Hematopoietic multipotent progenitor cell treated with erythropoietin and hydrocortisone succinate and interleukin-3 and kit ligand, for 6 days (in vitro differentiated cells): ENCODE measurements at regions not wholly inside any gene's neighbourhood (a gene's known extent, or its start where the extent isn't known, plus 50 kb on each side); places are given as distances from the start of the nearest gene placed in this dataset.
"Not testable (repeated sequence)": the region's sequence is repeated elsewhere in the genome, so short reads cannot be mapped to it uniquely, and the experiment has no call there.

ENCODE experiments used
- DNase-seq: peaks from one replicate; pipeline ENCODE4 v3.0.0-alpha.2; 2015

DNA sequence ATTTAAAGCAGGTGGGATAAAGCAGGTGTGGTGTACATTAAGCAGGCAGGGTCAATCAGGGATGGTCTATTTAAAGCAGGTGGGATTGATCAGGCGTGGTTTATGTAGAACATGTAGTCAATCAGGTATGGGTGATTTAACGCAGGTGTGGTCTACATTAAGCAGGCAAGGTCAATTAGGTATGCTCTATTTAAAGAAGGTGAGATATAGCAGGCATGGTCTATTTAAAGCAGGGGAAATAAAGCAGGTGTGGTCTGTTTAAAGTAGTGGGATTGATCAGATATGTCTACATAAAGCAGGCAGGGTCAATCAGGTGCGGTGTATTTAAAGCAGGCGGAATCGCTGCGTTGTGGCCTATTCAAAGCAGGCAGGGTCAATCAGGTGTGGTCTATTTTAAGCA is 88.6 kb upstream of the MXRA5 start:
- no peak for DNase-seq

DNA sequence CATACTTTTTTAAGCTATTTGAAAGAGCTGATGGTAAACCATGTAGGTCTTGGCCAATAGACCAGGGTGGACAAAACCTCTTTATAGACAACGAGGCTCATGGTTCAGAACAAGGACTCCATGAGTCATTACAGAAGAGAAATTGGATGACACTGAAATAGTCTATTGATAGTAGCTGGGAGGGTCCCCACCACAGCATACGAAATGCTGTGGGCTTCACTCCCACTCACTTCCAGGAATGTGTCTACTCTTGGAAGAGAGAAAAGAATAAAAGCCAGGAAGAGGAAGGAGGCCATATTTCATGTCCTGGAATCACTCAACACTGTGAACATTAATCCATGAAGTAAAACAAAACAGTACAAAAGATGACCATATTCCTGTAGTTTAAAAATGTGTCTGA is 82.3 kb upstream of the MXRA5 start:
- no peak for DNase-seq

DNA sequence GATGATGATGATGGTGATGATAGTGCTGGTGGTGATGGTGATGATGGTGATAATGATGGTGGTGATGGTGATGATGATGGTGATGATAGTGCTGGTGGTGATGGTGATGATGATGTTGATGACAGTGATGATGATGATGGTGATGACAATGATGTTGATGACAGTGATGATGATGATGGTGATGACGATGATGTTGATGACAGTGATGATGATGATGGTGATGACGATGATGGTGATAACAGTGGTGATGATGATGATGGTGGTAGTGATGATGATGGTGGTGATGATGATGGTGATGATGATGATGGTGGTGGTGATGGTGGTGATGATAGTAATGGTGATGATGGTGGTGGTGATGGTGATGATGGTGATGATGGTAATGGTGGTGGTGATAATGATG is 80.1 kb upstream of the MXRA5 start:
- DNase-seq = no peak

GRCh38 chrX:3425031-3425430 is 78.6 kb upstream of the MXRA5 start:
- no peak for DNase-seq

DNA sequence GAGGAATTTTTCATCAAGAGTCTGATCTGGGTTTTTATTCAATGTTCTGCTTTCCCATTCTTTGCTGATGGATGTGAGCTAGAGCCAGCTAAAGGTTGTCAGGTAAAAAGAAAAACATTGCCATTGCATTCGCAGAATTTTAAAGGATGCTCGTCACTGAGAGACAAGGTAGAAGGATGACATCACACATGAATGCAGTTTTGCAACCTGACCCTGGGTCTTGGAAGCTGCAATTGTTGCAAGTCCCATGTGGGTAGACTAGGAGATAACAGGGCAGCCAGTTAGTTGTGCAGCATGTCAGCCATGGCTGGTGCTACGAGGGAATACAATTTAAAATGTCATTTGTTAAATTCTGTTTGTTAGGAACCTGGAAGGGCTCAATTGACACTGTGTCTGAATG is 73.9 kb upstream of the MXRA5 start:
- no peak for DNase-seq

- no peak for DNase-seq
These were observed 68.6 kb upstream of the MXRA5 start for GRCh38 chrX:3415011-3415410.

- DNase-seq = not testable (repeated sequence)
These were observed 65.2 kb upstream of the MXRA5 start for GRCh38 chrX:3411626-3412025.

GRCh38 chrX:3409936-3410335 is 63.5 kb upstream of the MXRA5 start:
- DNase-seq = not testable (repeated sequence)

DNA sequence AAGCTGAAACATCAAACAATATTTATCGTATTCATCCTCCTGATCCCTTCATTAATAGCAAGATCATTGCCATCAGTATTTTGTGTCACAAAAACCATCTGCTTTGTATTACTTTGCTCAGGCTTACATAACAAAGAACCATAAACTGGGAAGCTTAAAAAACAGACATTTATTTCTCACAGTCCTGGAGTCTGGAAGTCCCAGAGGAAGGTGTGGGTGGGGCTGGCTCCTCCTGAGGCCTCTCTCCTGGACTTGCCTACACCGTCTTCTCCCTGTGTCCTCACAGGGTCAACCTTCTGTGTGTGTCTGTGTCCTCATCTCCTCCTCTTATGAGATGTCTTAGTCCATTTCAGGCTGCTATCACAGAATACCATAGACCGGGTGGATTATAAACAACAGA is 61.3 kb upstream of the MXRA5 start:
- DNase-seq = no peak

DNA sequence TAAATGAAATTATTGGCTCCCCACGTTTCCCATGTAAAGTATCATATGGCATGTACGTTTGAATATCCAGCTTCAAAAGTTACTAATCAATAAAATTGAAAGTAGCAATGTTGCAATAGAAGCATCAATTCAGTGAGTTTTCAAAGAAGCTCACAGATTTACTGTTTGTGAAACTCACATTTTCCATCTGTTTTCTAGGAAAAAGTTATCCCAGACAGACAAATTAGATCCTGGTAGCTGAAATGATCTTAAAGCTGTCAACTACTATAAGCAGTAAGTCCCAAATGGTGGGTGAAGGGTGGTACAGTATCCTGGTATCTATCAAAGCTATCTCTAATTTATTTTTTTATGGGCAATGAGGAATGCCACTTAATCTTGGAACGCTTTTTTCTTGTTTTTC is 60.7 kb upstream of the MXRA5 start:
- no peak for DNase-seq

DNA sequence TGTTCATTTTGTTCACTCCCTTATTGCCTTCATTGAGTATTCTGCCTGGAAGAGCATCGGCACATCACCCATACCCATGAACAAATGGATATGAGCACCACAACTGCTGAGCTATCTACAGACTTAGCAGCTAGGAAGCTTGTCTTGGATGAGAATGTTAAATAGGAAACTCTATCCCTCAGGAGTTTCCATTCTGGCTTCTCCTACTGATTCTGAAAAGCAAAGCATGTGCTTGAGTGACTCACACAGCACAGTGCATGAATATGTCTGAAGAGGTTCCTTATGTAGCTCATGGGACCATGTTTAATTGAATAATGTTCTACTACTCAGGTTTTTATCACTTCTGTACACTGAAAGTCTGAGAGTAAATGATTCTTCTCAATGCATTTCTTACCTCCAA is 57.3 kb upstream of the MXRA5 start:
- no peak for DNase-seq
